ENCODE measurements at regions not wholly inside any gene's neighbourhood (a gene's known extent, or its start where the extent isn't known, plus 50 kb on each side); places are given as distances from the start of the nearest gene placed in this dataset.

DNA sequence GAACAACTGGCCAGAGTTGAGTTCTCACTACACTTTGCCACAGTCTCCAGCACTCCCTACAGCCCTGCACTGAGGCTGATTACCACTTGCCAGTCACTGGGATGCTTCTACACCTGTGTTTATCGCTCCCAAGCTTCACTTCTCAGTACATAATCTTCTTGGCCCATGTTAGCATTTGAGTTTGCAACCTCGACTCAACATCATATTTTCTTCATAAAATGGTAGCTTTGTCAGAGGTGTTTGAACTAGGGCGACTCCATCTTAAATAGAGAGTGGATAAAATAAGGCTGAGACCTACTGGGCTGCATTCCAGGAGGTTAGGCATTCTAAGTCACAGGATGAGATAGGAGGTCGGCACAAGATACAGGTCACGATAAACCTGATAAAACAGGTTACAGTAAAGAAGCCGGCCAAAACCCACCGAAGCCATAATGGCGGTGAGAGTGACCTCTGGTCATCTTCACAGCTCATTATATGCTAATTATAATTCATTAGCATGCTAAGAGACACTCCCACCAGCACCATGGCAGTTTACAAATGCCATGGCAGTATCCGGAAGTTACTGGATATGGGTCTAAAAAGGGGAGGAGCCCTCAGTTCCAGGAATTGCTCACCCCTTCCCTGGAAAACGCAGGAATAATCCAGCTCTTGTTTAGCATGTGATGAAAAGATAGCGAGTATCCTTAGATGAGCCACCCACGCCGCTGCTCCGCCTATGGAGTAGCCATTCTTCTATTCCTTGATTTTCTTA lies 105.8 kb upstream of the KLF6 start (continued):
- TF ChIP-seq, protein P1, sequence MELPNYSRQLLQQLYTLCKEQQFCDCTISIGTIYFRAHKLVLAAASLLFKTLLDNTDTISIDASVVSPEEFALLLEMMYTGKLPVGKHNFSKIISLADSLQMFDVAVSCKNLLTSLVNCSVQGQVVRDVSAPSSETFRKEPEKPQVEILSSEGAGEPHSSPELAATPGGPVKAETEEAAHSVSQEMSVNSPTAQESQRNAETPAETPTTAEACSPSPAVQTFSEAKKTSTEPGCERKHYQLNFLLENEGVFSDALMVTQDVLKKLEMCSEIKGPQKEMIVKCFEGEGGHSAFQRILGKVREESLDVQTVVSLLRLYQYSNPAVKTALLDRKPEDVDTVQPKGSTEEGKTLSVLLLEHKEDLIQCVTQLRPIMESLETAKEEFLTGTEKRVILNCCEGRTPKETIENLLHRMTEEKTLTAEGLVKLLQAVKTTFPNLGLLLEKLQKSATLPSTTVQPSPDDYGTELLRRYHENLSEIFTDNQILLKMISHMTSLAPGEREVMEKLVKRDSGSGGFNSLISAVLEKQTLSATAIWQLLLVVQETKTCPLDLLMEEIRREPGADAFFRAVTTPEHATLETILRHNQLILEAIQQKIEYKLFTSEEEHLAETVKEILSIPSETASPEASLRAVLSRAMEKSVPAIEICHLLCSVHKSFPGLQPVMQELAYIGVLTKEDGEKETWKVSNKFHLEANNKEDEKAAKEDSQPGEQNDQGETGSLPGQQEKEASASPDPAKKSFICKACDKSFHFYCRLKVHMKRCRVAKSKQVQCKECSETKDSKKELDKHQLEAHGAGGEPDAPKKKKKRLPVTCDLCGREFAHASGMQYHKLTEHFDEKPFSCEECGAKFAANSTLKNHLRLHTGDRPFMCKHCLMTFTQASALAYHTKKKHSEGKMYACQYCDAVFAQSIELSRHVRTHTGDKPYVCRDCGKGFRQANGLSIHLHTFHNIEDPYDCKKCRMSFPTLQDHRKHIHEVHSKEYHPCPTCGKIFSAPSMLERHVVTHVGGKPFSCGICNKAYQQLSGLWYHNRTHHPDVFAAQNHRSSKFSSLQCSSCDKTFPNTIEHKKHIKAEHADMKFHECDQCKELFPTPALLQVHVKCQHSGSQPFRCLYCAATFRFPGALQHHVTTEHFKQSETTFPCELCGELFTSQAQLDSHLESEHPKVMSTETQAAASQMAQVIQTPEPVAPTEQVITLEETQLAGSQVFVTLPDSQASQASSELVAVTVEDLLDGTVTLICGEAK (IDR thresholded peaks at IDR 0.05), result no peak
- TF ChIP-seq, protein P1 (CRISPR knock-in tag; IDR thresholded peaks at IDR 0.05), result no peak
- TF ChIP-seq PTBP1 (IDR thresholded peaks at IDR 0.05; ENCODE audit: low read depth, low read length) (no peak), ZNF668 (CRISPR knock-in tag; IDR thresholded peaks at IDR 0.05) (peak; percentile 99), ZNF23 (CRISPR knock-in tag; IDR thresholded peaks at IDR 0.05) (peak; percentile 72; the same call in 1 of the 2 replicates), TEAD2 (tag; IDR thresholded peaks at IDR 0.05) (peak; percentile 96), NRF1 (conservative IDR thresholded peaks at IDR 0.05 in 1 of 2, IDR thresholded peaks at IDR 0.05 in 1 of 2) (0 out of 4 replicates have a peak, but pooled peaks of 1 of the 2 experiments have one; percentile 21), ZNF764 (CRISPR knock-in tag; IDR thresholded peaks at IDR 0.05; ENCODE audit: low read depth) (peak; percentile 64; the same call in 1 of the 2 replicates), JUN (IDR thresholded peaks at IDR 0.05; ENCODE audit: borderline replicate concordance, low read depth, low read length) (no peak), JUN (CRISPR knock-in tag; IDR thresholded peaks at IDR 0.05; ENCODE audit: borderline replicate concordance) (no peak), KDM4B (IDR thresholded peaks at IDR 0.05; ENCODE audit: borderline replicate concordance in 2 of 2, low read depth in 1 of 2) (no peak), CSDE1 (IDR thresholded peaks at IDR 0.05) (no peak), HNRNPLL (IDR thresholded peaks at IDR 0.05; ENCODE audit: low read depth, low read length, poor library complexity, severe bottlenecking) (no peak)
- TF ChIP-seq, protein P2, sequence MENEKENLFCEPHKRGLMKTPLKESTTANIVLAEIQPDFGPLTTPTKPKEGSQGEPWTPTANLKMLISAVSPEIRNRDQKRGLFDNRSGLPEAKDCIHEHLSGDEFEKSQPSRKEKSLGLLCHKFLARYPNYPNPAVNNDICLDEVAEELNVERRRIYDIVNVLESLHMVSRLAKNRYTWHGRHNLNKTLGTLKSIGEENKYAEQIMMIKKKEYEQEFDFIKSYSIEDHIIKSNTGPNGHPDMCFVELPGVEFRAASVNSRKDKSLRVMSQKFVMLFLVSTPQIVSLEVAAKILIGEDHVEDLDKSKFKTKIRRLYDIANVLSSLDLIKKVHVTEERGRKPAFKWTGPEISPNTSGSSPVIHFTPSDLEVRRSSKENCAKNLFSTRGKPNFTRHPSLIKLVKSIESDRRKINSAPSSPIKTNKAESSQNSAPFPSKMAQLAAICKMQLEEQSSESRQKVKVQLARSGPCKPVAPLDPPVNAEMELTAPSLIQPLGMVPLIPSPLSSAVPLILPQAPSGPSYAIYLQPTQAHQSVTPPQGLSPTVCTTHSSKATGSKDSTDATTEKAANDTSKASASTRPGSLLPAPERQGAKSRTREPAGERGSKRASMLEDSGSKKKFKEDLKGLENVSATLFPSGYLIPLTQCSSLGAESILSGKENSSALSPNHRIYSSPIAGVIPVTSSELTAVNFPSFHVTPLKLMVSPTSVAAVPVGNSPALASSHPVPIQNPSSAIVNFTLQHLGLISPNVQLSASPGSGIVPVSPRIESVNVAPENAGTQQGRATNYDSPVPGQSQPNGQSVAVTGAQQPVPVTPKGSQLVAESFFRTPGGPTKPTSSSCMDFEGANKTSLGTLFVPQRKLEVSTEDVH (IDR thresholded peaks at IDR 0.05; ENCODE audit: low read depth, partially characterized antibody), result no peak
- TF ChIP-seq, protein P3, sequence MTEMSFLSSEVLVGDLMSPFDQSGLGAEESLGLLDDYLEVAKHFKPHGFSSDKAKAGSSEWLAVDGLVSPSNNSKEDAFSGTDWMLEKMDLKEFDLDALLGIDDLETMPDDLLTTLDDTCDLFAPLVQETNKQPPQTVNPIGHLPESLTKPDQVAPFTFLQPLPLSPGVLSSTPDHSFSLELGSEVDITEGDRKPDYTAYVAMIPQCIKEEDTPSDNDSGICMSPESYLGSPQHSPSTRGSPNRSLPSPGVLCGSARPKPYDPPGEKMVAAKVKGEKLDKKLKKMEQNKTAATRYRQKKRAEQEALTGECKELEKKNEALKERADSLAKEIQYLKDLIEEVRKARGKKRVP (CRISPR knock-in tag; IDR thresholded peaks at IDR 0.05), result peak; percentile 90

All from K562 (cell line).